HepG2 (cell line): ENCODE measurements at regions not wholly inside any gene's neighbourhood (a gene's known extent, or its start where the extent isn't known, plus 50 kb on each side); places are given as distances from the start of the nearest gene placed in this dataset.

ENCODE experiments used
- BCL6 ChIP-seq: IDR thresholded peaks from 2 replicates; pipeline ENCODE4 v1.6.1; 2016; ENCODE audit warnings: missing genetic modification reagents, missing compliant biosample characterization
- CEBPB ChIP-seq: IDR thresholded peaks from 2 replicates; pipeline ENCODE4 v1.6.1; 2011; ENCODE audit warnings: low read depth, low read length, improper control_type of control experiment, borderline replicate concordance
- FOXA1 ChIP-seq, 2 experiments: fragments of 450-650 bp in 1 of 2; sonication (generic) in 1 of 2; formaldehyde crosslinking in 1 of 2; IDR thresholded peaks; 2 replicates each; pipeline versions ENCODE4 v1.4.0 to v1.6.1; 2016 to 2020; ENCODE audit warnings: missing genetic modification reagents in 1 of 2
- FOXP1 ChIP-seq, 2 experiments: fragments of 450-650 bp in 1 of 2; IDR thresholded peaks; 2 replicates each; pipeline ENCODE4 v1.6.1; 2017 to 2018; ENCODE audit warnings: antibody characterized with exemption in 1 of 2
- GATA4 ChIP-seq: sonication (generic); IDR thresholded peaks from 2 replicates; pipeline ENCODE4 v1.6.1; 2016; ENCODE audit warnings: antibody characterized with exemption, low read depth, borderline replicate concordance
- GATAD2A ChIP-seq: IDR thresholded peaks from 2 replicates; pipeline ENCODE4 v1.6.1; 2016
- LCORL ChIP-seq, 2 experiments: fragments of 450-650 bp in 1 of 2; sonication (generic) in 1 of 2; formaldehyde crosslinking in 1 of 2; IDR thresholded peaks; 2 replicates each; pipeline versions ENCODE4 v1.5.0 to v1.6.1; 2017 to 2020; ENCODE audit warnings: antibody characterized with exemption in 1 of 2, missing genetic modification reagents in 1 of 2
- NFIC ChIP-seq: IDR thresholded peaks from 2 replicates; pipeline ENCODE4 v1.6.1; 2012; ENCODE audit warnings: mild to moderate bottlenecking, low read length, inconsistent platforms
- NR2F2 ChIP-seq: IDR thresholded peaks from 2 replicates; pipeline ENCODE4 v1.6.1; 2012; ENCODE audit warnings: low read depth, inconsistent platforms, borderline replicate concordance
- SAP130 ChIP-seq: IDR thresholded peaks from 2 replicates; pipeline ENCODE4 v1.6.1; 2016; ENCODE audit warnings: low read depth
- SETDB1 ChIP-seq: sonication (generic); formaldehyde crosslinking; IDR thresholded peaks from 2 replicates; pipeline ENCODE4 v1.5.1; 2020; ENCODE audit warnings: missing genetic modification reagents, mild to moderate bottlenecking, borderline replicate concordance
- SOX13 ChIP-seq, 3 experiments: fragments of 450-650 bp in 1 of 3; sonication (generic) in 1 of 3; formaldehyde crosslinking in 1 of 3; IDR thresholded peaks in 2 of 3; conservative IDR thresholded peaks in 1 of 3; 2 replicates each; pipeline versions ENCODE4 v1.5.0 to v1.6.1; 2016 to 2020; ENCODE audit warnings: antibody characterized with exemption in 1 of 3, mild to moderate bottlenecking in 1 of 3, missing compliant biosample characterization in 1 of 3, missing genetic modification reagents in 1 of 3, moderate library complexity in 1 of 3
- STAT5B ChIP-seq: sonication (generic); formaldehyde crosslinking; IDR thresholded peaks from 2 replicates; pipeline ENCODE4 v1.4.0; 2020; ENCODE audit warnings: missing genetic modification reagents
- TCF7 ChIP-seq: sonication (generic); IDR thresholded peaks from 2 replicates; pipeline ENCODE4 v1.6.1; 2016; ENCODE audit warnings: antibody characterized with exemption, low read depth
- TF ChIP-seq, protein P1 (sequence below): sonication (generic); formaldehyde crosslinking; IDR thresholded peaks from 2 replicates; pipeline ENCODE4 v1.5.1; 2020; ENCODE audit warnings: mild to moderate bottlenecking, missing genetic modification reagents, moderate library complexity
- TF ChIP-seq, protein P2 (sequence below): sonication (generic); formaldehyde crosslinking; IDR thresholded peaks from 2 replicates; pipeline ENCODE4 v1.4.0; 2020; ENCODE audit warnings: mild to moderate bottlenecking, missing genetic modification reagents, borderline replicate concordance
- TF ChIP-seq, protein P3 (sequence below): sonication (generic); formaldehyde crosslinking; conservative IDR thresholded peaks from 2 replicates; pipeline ENCODE4 v1.4.0; 2020; ENCODE audit warnings: mild to moderate bottlenecking, missing genetic modification reagents, moderate library complexity

DNA sequence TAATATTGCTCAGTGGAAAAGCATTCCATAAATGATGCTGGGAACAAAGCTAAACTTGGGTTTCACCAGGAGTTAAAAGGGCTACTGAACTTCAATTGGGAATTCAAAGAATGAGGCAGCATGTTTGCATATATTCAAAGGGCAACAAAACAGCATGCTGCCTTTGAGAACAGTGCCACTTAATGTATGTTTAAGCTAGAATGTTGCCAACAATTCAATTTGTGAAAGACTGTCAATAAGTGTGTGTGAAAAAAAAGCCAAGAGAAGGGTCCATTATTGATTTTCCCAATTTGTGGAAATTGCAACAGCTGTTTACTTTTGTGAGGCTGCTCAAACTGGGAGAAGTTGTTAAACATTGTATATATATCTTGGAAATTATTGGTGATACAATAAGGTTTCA lies 701.9 kb upstream of the ACTRT1 start (continued):
- peak; percentile 11; the same call in 1 of the 2 replicates for TF ChIP-seq CEBPB
- TF ChIP-seq NR2F2, result 0 out of 2 replicates have a peak, but pooled peaks have one; percentile 34
- TF ChIP-seq FOXP1 (IDR thresholded peaks at IDR 0.05), result peak; percentile 61; the same call in 1 of the 2 replicates
- TF ChIP-seq FOXP1 (CRISPR knock-in tag; IDR thresholded peaks at IDR 0.05), result peak; percentile 75
- 0 out of 2 replicates have a peak, but pooled peaks have one; percentile 19 for TF ChIP-seq BCL6
- no peak for TF ChIP-seq SOX13 (IDR thresholded peaks at IDR 0.05)
- TF ChIP-seq SOX13 (CRISPR knock-in tag; conservative IDR thresholded peaks at IDR 0.05 in 1 of 2, IDR thresholded peaks at IDR 0.05 in 1 of 2), result peak in 1 of 2 experiments; percentile 68; a peak in 1 of 4 replicates
- TF ChIP-seq, protein P1, sequence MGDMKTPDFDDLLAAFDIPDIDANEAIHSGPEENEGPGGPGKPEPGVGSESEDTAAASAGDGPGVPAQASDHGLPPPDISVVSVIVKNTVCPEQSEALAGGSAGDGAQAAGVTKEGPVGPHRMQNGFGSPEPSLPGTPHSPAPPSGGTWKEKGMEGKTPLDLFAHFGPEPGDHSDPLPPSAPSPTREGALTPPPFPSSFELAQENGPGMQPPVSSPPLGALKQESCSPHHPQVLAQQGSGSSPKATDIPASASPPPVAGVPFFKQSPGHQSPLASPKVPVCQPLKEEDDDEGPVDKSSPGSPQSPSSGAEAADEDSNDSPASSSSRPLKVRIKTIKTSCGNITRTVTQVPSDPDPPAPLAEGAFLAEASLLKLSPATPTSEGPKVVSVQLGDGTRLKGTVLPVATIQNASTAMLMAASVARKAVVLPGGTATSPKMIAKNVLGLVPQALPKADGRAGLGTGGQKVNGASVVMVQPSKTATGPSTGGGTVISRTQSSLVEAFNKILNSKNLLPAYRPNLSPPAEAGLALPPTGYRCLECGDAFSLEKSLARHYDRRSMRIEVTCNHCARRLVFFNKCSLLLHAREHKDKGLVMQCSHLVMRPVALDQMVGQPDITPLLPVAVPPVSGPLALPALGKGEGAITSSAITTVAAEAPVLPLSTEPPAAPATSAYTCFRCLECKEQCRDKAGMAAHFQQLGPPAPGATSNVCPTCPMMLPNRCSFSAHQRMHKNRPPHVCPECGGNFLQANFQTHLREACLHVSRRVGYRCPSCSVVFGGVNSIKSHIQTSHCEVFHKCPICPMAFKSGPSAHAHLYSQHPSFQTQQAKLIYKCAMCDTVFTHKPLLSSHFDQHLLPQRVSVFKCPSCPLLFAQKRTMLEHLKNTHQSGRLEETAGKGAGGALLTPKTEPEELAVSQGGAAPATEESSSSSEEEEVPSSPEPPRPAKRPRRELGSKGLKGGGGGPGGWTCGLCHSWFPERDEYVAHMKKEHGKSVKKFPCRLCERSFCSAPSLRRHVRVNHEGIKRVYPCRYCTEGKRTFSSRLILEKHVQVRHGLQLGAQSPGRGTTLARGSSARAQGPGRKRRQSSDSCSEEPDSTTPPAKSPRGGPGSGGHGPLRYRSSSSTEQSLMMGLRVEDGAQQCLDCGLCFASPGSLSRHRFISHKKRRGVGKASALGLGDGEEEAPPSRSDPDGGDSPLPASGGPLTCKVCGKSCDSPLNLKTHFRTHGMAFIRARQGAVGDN (CRISPR knock-in tag), result no peak
- TF ChIP-seq STAT5B (CRISPR knock-in tag), result no peak
- TF ChIP-seq LCORL (IDR thresholded peaks at IDR 0.05), result peak; percentile 69; the same call in 1 of the 2 replicates
- 0 out of 2 replicates have a peak, but pooled peaks have one; percentile 16 for TF ChIP-seq LCORL (CRISPR knock-in tag; IDR thresholded peaks at IDR 0.05)
- TF ChIP-seq SETDB1 (CRISPR knock-in tag), result no peak
- peak; percentile 84; the same call in 1 of the 2 replicates for TF ChIP-seq NFIC
- TF ChIP-seq TCF7, result peak; percentile 65
- TF ChIP-seq SAP130 (CRISPR knock-in tag), result no peak
- TF ChIP-seq GATA4, result no peak
- TF ChIP-seq FOXA1 (IDR thresholded peaks at IDR 0.05), result peak; percentile 68; the same call in 1 of the 2 replicates
- no peak for TF ChIP-seq FOXA1 (CRISPR knock-in tag; IDR thresholded peaks at IDR 0.05)
- TF ChIP-seq GATAD2A (CRISPR knock-in tag), result peak; percentile 56; the same call in 1 of the 2 replicates
- TF ChIP-seq, protein P2, sequence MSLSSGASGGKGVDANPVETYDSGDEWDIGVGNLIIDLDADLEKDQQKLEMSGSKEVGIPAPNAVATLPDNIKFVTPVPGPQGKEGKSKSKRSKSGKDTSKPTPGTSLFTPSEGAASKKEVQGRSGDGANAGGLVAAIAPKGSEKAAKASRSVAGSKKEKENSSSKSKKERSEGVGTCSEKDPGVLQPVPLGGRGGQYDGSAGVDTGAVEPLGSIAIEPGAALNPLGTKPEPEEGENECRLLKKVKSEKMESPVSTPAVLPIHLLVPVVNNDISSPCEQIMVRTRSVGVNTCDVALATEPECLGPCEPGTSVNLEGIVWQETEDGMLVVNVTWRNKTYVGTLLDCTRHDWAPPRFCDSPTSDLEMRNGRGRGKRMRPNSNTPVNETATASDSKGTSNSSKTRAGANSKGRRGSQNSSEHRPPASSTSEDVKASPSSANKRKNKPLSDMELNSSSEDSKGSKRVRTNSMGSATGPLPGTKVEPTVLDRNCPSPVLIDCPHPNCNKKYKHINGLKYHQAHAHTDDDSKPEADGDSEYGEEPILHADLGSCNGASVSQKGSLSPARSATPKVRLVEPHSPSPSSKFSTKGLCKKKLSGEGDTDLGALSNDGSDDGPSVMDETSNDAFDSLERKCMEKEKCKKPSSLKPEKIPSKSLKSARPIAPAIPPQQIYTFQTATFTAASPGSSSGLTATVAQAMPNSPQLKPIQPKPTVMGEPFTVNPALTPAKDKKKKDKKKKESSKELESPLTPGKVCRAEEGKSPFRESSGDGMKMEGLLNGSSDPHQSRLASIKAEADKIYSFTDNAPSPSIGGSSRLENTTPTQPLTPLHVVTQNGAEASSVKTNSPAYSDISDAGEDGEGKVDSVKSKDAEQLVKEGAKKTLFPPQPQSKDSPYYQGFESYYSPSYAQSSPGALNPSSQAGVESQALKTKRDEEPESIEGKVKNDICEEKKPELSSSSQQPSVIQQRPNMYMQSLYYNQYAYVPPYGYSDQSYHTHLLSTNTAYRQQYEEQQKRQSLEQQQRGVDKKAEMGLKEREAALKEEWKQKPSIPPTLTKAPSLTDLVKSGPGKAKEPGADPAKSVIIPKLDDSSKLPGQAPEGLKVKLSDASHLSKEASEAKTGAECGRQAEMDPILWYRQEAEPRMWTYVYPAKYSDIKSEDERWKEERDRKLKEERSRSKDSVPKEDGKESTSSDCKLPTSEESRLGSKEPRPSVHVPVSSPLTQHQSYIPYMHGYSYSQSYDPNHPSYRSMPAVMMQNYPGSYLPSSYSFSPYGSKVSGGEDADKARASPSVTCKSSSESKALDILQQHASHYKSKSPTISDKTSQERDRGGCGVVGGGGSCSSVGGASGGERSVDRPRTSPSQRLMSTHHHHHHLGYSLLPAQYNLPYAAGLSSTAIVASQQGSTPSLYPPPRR, result 0 out of 2 replicates have a peak, but pooled peaks have one; percentile 32
- TF ChIP-seq, protein P3, sequence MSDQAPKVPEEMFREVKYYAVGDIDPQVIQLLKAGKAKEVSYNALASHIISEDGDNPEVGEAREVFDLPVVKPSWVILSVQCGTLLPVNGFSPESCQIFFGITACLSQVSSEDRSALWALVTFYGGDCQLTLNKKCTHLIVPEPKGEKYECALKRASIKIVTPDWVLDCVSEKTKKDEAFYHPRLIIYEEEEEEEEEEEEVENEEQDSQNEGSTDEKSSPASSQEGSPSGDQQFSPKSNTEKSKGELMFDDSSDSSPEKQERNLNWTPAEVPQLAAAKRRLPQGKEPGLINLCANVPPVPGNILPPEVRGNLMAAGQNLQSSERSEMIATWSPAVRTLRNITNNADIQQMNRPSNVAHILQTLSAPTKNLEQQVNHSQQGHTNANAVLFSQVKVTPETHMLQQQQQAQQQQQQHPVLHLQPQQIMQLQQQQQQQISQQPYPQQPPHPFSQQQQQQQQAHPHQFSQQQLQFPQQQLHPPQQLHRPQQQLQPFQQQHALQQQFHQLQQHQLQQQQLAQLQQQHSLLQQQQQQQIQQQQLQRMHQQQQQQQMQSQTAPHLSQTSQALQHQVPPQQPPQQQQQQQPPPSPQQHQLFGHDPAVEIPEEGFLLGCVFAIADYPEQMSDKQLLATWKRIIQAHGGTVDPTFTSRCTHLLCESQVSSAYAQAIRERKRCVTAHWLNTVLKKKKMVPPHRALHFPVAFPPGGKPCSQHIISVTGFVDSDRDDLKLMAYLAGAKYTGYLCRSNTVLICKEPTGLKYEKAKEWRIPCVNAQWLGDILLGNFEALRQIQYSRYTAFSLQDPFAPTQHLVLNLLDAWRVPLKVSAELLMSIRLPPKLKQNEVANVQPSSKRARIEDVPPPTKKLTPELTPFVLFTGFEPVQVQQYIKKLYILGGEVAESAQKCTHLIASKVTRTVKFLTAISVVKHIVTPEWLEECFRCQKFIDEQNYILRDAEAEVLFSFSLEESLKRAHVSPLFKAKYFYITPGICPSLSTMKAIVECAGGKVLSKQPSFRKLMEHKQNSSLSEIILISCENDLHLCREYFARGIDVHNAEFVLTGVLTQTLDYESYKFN (CRISPR knock-in tag), result peak; percentile 57; the same call in 1 of the 2 replicates
